ENCODE measurements at regions not wholly inside any gene's neighbourhood (a gene's known extent, or its start where the extent isn't known, plus 50 kb on each side); places are given as distances from the start of the nearest gene placed in this dataset.
"Not testable (repeated sequence)": the region's sequence is repeated elsewhere in the genome, so short reads cannot be mapped to it uniquely, and the experiment has no call there.

- DNase-seq (ENCODE audit: low spot score): peak; percentile 19
Measured at GRCh38 chr7:113030489-113030888, 56.1 kb downstream of the GPR85 start.

GRCh38 chr7:113026941-113027340 lies 59.7 kb downstream of the GPR85 start:
- no peak for DNase-seq (ENCODE audit: low spot score)

- DNase-seq (ENCODE audit: low spot score): not testable (repeated sequence)
Measured at GRCh38 chr7:113017144-113017857, 69.3 kb downstream of the GPR85 start.

GRCh38 chr7:113015034-113015645 lies 71.5 kb downstream of the GPR85 start:
- DNase-seq (ENCODE audit: low spot score): peak; percentile 59

GRCh38 chr7:113013761-113014449 lies 72.7 kb downstream of the GPR85 start:
- no peak for DNase-seq (ENCODE audit: low spot score)

GRCh38 chr7:113012862-113013261 lies 73.8 kb downstream of the GPR85 start:
- not testable (repeated sequence) for DNase-seq (ENCODE audit: low spot score)

GRCh38 chr7:113010377-113010776 lies 76.2 kb downstream of the GPR85 start:
- no peak for DNase-seq (ENCODE audit: low spot score)

- no peak for DNase-seq (ENCODE audit: low spot score)
Measured at GRCh38 chr7:113008755-113009154, 77.9 kb downstream of the GPR85 start.

GRCh38 chr7:113004726-113005454 lies 81.7 kb downstream of the GPR85 start:
- no peak for DNase-seq (ENCODE audit: low spot score)

GRCh38 chr7:113000316-113001020 lies 86.2 kb downstream of the GPR85 start:
- DNase-seq (ENCODE audit: low spot score): no peak

- peak; percentile 74 for DNase-seq (ENCODE audit: low spot score)
Measured at GRCh38 chr7:112997831-112998230, 88.8 kb downstream of the GPR85 start.

GRCh38 chr7:112996331-112996871 lies 90.2 kb downstream of the GPR85 start:
- DNase-seq (ENCODE audit: low spot score): no peak

GRCh38 chr7:112995059-112995824 lies 91.4 kb downstream of the GPR85 start:
- no peak for DNase-seq (ENCODE audit: low spot score)

- no peak for DNase-seq (ENCODE audit: low spot score)
Measured at GRCh38 chr7:112994656-112995055, 92.0 kb downstream of the GPR85 start.

- no peak for DNase-seq (ENCODE audit: low spot score)
Measured at GRCh38 chr7:112990624-112991023, 96.0 kb downstream of the GPR85 start.

GRCh38 chr7:112989531-112989930 lies 97.1 kb downstream of the GPR85 start:
- no peak for DNase-seq (ENCODE audit: low spot score)

- no peak for DNase-seq (ENCODE audit: low spot score)
Measured at GRCh38 chr7:112987171-112987570, 99.5 kb downstream of the GPR85 start.

GRCh38 chr7:112986256-112987031 lies 100.2 kb downstream of the GPR85 start:
- DNase-seq (ENCODE audit: low spot score): no peak

GRCh38 chr7:112985377-112985987 lies 101.1 kb downstream of the GPR85 start:
- no peak for DNase-seq (ENCODE audit: low spot score)

Data from COLO829 (cell line).